SIG-M5 treated with dmso at 0.1 percent for 504 hours (cell line): ENCODE measurements at regions not wholly inside any gene's neighbourhood (a gene's known extent, or its start where the extent isn't known, plus 50 kb on each side); places are given as distances from the start of the nearest gene placed in this dataset.
A peak's percentile ranks its signal among the peaks of the same experiment; 100 is the strongest.
"Not testable (repeated sequence)": the region's sequence is repeated elsewhere in the genome, so short reads cannot be mapped to it uniquely, and the experiment has no call there.

Experiments used
- DNase-seq: peaks from one replicate; lab custom pipeline; 2025; ENCODE audit not compliant: unreplicated experiment; lab: John Stamatoyannopoulos, UW

DNA sequence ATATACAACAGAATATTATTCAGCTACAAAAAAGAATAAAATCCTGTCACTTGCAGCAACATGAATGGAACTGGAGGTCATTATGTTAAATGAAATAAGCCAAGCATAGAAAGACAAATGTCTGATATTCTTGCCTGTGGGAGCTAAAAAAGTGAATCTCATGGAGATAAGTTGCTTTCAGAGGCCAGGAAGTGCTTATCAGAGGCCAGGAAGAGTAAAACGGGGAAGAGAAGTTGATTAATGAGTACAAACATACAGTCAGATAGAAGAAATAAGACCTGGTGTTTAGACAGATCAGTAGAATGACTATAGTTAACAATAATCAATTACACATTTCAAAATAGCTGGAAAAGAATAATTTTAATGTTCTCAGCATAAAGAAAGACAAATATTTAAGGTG lies 54.4 kb upstream of the CPHXL start:
- DNase-seq, result no peak

DNA sequence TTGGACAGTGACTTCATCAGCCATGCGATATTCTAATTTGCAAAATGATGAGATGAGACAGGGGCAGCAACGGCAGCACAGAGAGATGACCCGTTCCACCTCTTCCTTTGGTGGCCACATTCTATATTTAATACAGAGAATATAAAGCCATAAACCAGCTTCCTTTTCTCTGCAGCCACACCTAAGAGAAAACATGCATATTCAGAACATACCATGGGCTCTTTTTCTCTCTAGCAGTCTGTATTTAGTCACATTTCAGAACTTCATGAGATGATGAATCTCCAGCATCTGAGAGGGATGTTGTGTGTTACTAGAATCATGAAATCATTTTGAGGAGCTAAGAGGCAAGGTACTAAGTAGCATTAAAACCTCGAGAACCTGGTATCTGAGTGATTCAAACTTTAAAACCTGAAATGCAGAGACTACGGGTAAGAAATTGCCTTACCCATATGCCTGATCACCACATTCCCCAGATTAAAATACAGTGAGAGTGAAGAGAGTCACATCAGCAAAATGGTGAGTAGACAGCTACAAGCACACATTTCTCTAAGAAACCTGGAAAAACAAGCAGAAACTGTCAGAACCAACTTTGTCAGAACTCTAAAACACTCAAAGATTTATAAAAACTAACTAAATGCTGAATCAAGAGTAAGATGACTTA lies 55.5 kb upstream of the CPHXL start:
- DNase-seq, result no peak

GRCh38 chr16:75787440-75787839 lies 61.1 kb upstream of the CPHXL start:
- no peak for DNase-seq

DNA sequence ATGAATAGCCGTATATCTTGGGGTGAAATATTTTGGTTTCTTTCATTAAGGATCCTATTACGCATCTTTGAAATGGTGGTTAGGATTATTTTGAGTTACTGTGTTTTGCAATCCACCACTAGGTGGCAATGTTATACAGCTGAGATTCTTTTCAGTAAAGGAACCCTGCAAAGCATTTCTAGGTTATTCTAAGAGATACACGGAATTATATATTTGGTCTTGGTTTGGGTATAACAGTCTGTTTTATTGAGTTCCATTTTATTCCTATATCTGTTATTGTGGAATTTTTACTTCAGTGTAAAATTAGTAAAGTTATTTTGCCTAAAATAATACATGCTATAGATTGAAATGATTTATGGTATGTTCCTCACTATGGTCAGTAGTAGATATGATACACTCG lies 62.9 kb upstream of the CPHXL start:
- DNase-seq, result peak; percentile 55

GRCh38 chr16:75792771-75793492 lies 66.6 kb upstream of the CPHXL start:
- no peak for DNase-seq

GRCh38 chr16:75793641-75794040 lies 67.4 kb upstream of the CPHXL start:
- no peak for DNase-seq

DNA sequence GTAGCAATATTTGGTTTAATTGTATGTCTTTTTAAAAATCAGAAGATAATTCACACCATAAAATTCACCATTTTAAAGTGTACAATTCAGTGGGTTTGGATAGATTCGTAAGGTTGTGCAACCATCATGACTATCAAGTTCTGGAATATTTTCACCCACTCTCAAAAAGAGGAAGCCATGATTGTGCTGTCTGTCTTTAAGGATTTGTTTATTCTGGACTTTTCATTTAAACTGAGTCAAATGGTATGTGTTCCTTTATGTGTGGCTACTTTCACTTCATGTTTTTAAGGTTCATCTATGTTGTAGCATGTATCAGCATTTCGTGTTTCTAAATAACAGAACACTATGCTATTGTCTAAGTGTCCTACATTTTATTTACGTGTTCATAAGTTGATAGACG lies 68.1 kb upstream of the CPHXL start:
- DNase-seq, result no peak

- no peak for DNase-seq
Observed at GRCh38 chr16:75798714-75799113, 72.4 kb upstream of the CPHXL start.

DNA sequence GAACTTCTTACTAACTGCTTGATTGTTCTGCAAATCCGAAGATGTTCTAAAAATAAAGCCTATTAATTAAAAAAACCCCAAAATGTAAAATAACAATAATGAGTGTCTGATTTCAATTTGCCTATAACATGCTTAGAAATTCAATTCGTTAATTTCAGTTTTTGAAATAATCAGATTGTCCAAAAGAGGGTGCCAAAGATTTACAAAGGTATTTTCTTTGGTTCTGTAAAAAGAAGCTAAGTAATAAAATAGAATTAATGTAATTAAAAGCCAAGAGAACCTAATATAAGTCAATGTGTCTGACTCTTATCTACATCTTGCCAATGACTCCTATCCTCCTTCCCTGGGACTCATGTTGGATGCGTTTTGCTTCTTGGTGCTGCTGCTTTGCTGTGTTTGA lies 75.0 kb upstream of the CPHXL start:
- DNase-seq, result no peak

DNA sequence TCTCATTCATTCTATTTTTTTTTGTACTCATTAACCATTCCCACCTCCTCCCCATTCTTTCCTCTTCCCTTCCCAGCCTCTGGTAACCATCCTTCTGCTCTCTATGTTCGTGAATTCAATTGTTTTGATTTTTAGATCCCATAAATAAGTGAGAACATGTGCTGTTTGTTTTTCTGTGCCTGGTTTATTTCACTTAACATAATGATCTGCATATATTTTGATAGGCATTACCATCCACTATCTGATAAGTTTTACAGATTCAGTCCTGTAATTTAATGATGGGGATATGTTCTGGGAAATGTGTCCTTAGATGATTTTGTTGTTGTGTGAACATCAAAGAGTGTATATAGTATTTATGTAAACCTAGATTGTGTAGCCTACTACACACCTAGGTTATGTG lies 77.5 kb upstream of the CPHXL start:
- DNase-seq, result no peak

DNA sequence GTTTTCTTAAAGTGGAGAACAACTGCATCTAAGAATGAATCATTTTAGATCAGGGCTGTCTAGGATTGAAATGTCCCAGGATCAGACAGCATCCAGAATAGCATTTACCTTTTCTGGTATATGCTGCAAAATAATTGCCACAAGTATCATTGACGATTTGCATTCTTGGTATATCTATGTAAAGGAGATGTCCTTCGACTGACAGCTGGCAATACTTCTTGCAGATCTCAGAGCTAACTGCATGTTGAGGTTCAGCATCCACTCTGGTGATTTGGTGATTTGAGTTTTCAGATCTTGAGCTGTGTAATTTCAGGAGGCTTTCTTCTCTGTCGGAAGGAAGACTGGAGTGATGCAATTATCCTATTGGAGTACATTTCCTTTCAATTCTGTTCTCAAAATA lies 78.1 kb upstream of the CPHXL start:
- no peak for DNase-seq

DNA sequence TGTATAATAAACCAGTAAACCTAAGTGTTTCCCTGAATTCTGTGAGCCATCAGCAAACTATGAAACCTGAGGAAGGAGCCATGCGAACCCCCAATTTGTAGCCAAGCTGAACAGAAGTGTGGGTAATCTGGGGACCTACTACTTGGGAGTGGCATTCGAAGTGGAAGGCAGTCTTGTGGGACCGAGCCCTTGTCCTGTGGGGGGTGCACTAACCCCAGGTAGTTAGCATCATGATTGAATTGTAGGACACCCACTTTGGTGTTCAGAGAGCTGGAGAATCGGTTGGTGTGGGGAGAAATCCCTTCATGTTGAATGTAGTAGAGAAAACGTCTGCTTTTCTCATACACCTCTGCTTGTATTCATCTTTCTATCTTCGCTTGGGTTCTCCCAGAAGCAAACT lies 79.7 kb upstream of the CPHXL start:
- no peak for DNase-seq

GRCh38 chr16:75806487-75806886 lies 80.2 kb upstream of the CPHXL start:
- no peak for DNase-seq

DNA sequence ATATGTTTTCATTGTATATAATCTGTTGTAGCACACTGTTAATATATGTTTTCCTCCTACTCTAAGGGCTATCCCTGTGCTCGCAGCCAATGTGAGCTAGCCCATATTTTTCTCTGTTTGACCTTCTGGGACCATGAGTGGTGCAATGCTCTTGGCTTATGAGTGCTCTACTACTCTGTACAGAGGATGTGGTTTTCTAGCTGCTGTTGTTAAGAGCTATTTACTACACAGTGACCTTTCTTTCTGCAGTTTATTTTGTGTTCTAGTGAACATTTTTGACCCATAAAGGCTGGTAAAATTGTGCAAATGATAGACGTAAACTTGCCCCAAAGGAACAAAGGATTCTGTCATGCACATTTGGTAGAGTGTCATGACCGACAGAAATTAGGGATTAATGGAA lies 84.1 kb upstream of the CPHXL start:
- DNase-seq, result no peak

GRCh38 chr16:75811020-75811634 lies 84.8 kb upstream of the CPHXL start:
- no peak for DNase-seq

DNA sequence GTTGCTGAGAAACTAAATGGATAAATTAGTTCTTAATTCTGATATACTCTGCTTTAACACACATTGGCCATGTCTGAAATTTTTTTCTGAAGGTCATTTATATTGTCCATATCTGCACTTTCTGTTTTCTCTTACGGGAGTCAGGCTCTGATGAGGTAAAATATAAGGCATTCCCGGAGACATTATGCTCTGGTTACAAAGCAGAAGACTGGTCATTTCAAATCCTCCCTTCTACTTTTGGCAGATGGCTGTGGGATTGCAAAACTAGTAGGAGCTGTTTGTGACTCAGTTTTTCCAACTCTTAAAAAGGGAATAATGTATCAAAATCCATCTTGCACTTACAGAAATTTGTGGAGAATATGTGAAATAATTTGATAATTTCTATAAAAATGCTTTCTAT lies 92.2 kb upstream of the CPHXL start:
- DNase-seq, result no peak

GRCh38 chr16:75820672-75821071 lies 94.4 kb upstream of the CPHXL start:
- no peak for DNase-seq

DNA sequence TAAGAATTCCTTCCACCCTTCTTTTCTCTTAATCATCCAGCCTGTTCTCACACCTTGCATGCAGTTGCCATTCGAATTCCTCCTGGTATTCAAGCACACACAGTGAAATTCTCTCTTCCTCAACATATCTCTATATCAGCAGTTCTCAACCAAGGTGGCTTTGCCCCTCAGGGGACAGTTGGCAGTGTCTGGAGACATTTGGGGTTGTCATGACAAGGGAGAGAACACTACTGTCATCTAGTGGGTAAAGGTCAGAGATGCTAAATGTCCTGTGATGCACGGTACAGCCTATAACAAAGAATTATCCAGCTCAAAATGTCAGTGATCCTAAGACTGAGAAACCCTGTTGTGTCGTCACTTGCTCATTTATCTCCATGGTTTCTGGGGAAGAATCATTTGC lies 94.8 kb upstream of the CPHXL start:
- no peak for DNase-seq

DNA sequence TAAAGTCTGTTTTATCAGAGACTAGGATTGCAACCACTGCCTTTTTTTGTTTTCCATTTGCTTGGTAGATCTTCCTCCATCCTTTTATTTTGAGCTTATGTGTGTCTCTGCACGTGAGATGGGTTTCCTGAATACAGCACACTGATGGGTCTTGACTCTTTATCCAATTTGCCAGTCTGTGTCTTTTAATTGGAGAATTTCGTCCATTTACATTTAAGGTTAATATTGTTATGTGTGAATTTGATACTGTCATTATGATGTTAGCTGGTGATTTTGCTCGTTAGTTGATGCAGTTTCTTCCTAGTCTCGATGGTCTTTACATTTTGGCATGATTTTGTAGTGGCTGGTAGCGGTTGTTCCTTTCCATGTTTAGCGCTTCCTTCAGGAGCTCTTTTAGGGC lies 99.5 kb upstream of the CPHXL start:
- DNase-seq, result not testable (repeated sequence)

- DNase-seq, result not testable (repeated sequence)
Observed at GRCh38 chr16:75827372-75828038, 101.2 kb upstream of the CPHXL start.

DNA sequence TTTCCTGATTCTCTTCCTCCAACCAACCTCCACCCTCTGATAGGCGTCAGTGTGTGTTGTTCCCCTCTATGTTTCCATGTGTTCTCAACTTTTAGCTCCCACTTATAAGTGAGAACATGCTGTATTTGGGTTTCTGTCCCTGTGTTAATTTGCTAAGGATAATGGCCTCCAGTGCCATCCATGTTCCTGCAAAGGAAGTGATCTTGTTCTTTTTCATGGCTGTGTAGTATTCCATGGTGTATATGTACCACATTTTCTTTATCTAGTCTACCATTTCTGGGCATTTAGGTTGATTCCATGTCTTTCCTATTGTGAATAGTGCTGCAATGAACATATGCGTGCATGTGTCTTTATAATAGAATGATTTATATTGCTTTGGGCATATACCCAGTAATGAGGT lies 107.1 kb upstream of the CPHXL start:
- not testable (repeated sequence) for DNase-seq
